ENCODE measurements at regions not wholly inside any gene's neighbourhood (a gene's known extent, or its start where the extent isn't known, plus 50 kb on each side); places are given as distances from the start of the nearest gene placed in this dataset.
"Not testable (repeated sequence)": the region's sequence is repeated elsewhere in the genome, so short reads cannot be mapped to it uniquely, and the experiment has no call there.

DNA sequence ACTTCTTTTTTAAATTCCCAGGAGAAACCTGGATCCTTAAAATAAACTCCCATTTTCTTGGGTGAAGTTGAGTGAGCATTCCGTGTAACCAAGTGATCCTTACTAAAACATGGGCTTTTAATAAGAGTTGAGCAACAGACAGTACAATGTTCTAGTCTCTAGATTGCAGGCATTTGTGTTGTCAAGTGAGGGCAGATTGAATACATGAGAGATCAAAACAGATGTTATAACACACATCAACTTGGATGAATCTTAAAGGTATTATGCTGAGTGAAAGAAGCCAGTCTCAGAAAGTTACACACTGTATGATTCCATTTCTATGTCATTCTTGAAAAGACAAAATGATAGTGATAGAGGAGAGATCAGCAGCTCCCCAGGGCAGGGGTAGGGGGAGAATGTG is 213.9 kb upstream of the CCDC196 start:
- no peaks in the 10 kb centered on the region for H3K79me2 ChIP-seq (ENCODE audit: low read depth)
- Mint-ChIP-seq H3K27ac (no peak overlapping the region), H3K4me3 (no peak overlapping the region), H3K9me3 (no peaks in the 10 kb centered on the region), H3K4me1 (no peaks in the 10 kb centered on the region), H3K36me3 (no peaks in the 10 kb centered on the region), H3K27me3 (ENCODE audit: insufficient read depth, low read depth) (no peaks in the 10 kb centered on the region)
- no peaks in the 10 kb centered on the region for H3K9me3 ChIP-seq (ENCODE audit: low read depth)
- H3K36me3 ChIP-seq, result no peaks in the 10 kb centered on the region
- H3K4me1 ChIP-seq, result no peaks in the 10 kb centered on the region
- H3K27me3 ChIP-seq, result no peaks in the 10 kb centered on the region
- H3K9ac ChIP-seq, result no peak overlapping the region
- no peak overlapping the region for H3K27ac ChIP-seq
- TF ChIP-seq, protein P1, sequence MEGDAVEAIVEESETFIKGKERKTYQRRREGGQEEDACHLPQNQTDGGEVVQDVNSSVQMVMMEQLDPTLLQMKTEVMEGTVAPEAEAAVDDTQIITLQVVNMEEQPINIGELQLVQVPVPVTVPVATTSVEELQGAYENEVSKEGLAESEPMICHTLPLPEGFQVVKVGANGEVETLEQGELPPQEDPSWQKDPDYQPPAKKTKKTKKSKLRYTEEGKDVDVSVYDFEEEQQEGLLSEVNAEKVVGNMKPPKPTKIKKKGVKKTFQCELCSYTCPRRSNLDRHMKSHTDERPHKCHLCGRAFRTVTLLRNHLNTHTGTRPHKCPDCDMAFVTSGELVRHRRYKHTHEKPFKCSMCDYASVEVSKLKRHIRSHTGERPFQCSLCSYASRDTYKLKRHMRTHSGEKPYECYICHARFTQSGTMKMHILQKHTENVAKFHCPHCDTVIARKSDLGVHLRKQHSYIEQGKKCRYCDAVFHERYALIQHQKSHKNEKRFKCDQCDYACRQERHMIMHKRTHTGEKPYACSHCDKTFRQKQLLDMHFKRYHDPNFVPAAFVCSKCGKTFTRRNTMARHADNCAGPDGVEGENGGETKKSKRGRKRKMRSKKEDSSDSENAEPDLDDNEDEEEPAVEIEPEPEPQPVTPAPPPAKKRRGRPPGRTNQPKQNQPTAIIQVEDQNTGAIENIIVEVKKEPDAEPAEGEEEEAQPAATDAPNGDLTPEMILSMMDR (IDR thresholded peaks at IDR 0.05), result no peak
- no peak for TF ChIP-seq EZH2phosphoT487 (IDR thresholded peaks at IDR 0.05)
- no peaks in the 10 kb centered on the region for H3F3A ChIP-seq (ENCODE audit: low read depth)
- H3K4me2 ChIP-seq, result no peak overlapping the region
- no peak overlapping the region for H3K4me3 ChIP-seq
- DNase-seq (ENCODE audit: low spot score), result no peak
- no peak overlapping the region for H2AFZ ChIP-seq (replicated peaks)
- no peaks in the 10 kb centered on the region for H4K20me1 ChIP-seq (ENCODE audit: low read depth)

DNA sequence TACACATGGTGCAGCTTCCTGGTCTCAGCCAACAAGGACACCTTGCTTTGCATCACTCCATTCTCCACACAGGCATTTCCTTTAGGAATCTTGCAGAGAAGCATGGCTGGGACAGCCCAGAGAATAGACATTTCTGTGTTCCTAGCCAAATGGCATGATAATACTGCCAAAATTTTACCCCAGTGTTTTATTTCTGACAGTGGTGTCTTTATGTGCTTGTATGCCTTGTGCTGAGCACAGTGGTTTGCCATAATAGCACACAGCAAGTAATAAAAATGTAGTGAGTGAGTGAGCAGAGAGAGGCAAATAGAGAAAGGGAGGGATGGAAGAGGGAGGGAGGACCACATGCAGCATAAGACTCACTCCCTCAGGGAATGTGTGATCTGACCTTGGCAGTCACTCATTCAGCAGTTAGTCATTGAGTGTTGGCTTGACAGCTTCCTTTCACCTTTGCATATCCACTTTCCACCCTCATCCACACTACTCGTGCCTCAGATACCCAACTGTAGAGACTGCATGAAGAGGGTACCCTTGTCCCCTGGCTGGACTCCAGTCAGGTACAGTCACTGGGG is 212.8 kb upstream of the CCDC196 start:
- DNase-seq (ENCODE audit: low spot score), result no peak

DNA sequence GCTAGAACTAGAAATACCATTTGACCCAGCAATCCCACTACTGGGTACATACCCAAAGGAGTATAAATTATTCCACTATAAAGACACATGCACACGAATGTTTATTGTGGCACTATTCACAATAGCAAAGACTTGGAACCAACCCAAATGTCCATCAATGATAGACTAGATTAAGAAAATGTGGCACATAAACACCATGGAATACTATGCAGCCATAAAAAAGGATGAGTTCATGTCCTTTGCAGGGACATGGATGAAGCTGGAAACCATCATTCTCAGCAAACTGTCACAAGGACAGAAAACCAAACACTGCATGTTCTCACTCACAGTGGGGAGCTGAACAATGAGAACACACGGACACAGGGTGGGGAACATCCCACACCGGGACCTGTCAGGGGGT is 207.8 kb upstream of the CCDC196 start:
- not testable (repeated sequence) for H3K27me3 Mint-ChIP-seq (ENCODE audit: insufficient read depth, low read depth); H3F3A ChIP-seq (ENCODE audit: low read depth); H3K4me3 Mint-ChIP-seq; H3K79me2 ChIP-seq (ENCODE audit: low read depth); H3K27ac ChIP-seq; H3K27ac Mint-ChIP-seq; H3K36me3 Mint-ChIP-seq; H3K36me3 ChIP-seq; H3K9me3 ChIP-seq (ENCODE audit: low read depth); H3K4me1 ChIP-seq; H3K27me3 ChIP-seq; H3K4me1 Mint-ChIP-seq; DNase-seq (ENCODE audit: low spot score); H3K9ac ChIP-seq; H3K4me2 ChIP-seq; H4K20me1 ChIP-seq (ENCODE audit: low read depth); H3K9me3 Mint-ChIP-seq; H3K4me3 ChIP-seq; H2AFZ ChIP-seq (replicated peaks)

More for the DNA sequence above, 212.8 kb upstream of the CCDC196 start:
- Histone ChIP-seq H3K9ac (no peak overlapping the region), H3K27me3 (no peaks in the 10 kb centered on the region), H2AFZ (replicated peaks) (no peak overlapping the region), H3K4me3 (no peak overlapping the region), H3K9me3 (ENCODE audit: low read depth) (no peaks in the 10 kb centered on the region), H3K4me2 (no peak overlapping the region), H3F3A (ENCODE audit: low read depth) (no peaks in the 10 kb centered on the region), H3K4me1 (no peaks in the 10 kb centered on the region), H3K27ac (no peak overlapping the region), H3K36me3 (no peaks in the 10 kb centered on the region), H4K20me1 (ENCODE audit: low read depth) (no peaks in the 10 kb centered on the region), H3K79me2 (ENCODE audit: low read depth) (no peaks in the 10 kb centered on the region)
- TF ChIP-seq, protein P1 (IDR thresholded peaks at IDR 0.05), result no peak
- TF ChIP-seq EZH2phosphoT487 (IDR thresholded peaks at IDR 0.05) (no peak), EZH2 (IDR thresholded peaks at IDR 0.05) (no peak)
- peaks cover 2% of the 10 kb centered on the region for H3K27me3 Mint-ChIP-seq (ENCODE audit: insufficient read depth, low read depth)
- H3K27ac Mint-ChIP-seq, result no peak overlapping the region
- no peak overlapping the region for H3K4me3 Mint-ChIP-seq
- no peaks in the 10 kb centered on the region for H3K36me3 Mint-ChIP-seq
- H3K9me3 Mint-ChIP-seq, result no peaks in the 10 kb centered on the region
- H3K4me1 Mint-ChIP-seq, result no peaks in the 10 kb centered on the region

DNA sequence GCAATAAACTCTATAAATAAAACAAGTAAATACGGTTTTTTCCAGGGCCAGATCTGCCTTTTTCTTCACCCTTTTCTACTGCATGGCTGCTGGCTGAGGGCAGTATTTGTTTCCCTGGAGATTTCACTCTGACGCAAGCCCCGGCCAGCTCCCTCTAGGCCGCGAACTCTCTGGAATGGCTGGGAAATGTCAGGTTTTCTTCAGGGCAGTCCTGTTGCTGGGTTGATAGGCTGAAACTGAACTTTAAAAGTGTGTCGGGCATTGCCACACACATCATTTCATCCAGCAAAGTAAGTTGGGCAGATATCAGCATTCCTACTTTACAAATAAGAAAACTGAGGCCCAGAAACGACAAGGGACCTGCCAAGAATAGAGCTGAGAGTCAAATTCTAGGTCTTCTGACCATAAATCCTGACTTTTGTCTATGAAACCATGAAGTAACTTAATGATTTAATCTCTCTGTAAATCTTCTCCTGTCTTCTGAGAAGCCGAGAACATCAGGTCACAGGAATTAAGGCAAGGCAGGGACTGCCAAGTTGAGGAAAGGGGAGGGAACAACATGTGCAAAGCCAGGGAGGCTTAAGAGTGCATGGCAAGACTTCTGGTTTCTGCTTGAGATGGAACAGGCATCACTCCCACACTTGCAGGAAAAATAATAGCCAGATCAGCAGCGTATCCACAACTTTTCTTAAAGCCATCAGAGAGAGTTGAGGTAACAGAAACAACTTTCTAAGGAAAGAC is 205.0 kb upstream of the CCDC196 start:
- Mint-ChIP-seq H3K36me3 (no peaks in the 10 kb centered on the region), H3K4me3 (no peak overlapping the region), H3K9me3 (no peaks in the 10 kb centered on the region), H3K4me1 (no peaks in the 10 kb centered on the region), H3K27ac (no peak overlapping the region), H3K27me3 (ENCODE audit: insufficient read depth, low read depth) (peaks cover 2% of the 10 kb centered on the region)
- H4K20me1 ChIP-seq (ENCODE audit: low read depth), result no peaks in the 10 kb centered on the region
- no peak overlapping the region for H3K4me2 ChIP-seq
- no peak overlapping the region for H3K27ac ChIP-seq
- H3K79me2 ChIP-seq (ENCODE audit: low read depth), result no peaks in the 10 kb centered on the region
- no peaks in the 10 kb centered on the region for H3K4me1 ChIP-seq
- H3K4me3 ChIP-seq, result no peak overlapping the region
- H3K36me3 ChIP-seq, result no peaks in the 10 kb centered on the region
- H3F3A ChIP-seq (ENCODE audit: low read depth), result no peaks in the 10 kb centered on the region
- H3K9ac ChIP-seq, result no peak overlapping the region
- no peaks in the 10 kb centered on the region for H3K9me3 ChIP-seq (ENCODE audit: low read depth)
- H2AFZ ChIP-seq (replicated peaks), result peak overlapping the region; percentile 3
- TF ChIP-seq EZH2 (IDR thresholded peaks at IDR 0.05), result no peak
- TF ChIP-seq, protein P1 (IDR thresholded peaks at IDR 0.05), result no peak
- TF ChIP-seq EZH2phosphoT487 (IDR thresholded peaks at IDR 0.05), result no peak
- DNase-seq (ENCODE audit: low spot score), result no peak
- no peaks in the 10 kb centered on the region for H3K27me3 ChIP-seq

All from neural progenitor cell (in vitro differentiated cells).